Mammary epithelial cell (primary cell): ENCODE measurements at regions not wholly inside any gene's neighbourhood (a gene's known extent, or its start where the extent isn't known, plus 50 kb on each side); places are given as distances from the start of the nearest gene placed in this dataset.

Experiments used
- CTCF ChIP-seq, 2 donors: IDR thresholded peaks in 1 of 2; conservative IDR thresholded peaks in 1 of 2; 2 replicates each; pipeline ENCODE4 v1.5.1; 2011 to 2012; ENCODE audit warnings: inconsistent platforms in 2 of 2, low read length in 2 of 2, mild to moderate bottlenecking in 2 of 2, control low read depth in 1 of 2, low read depth in 1 of 2; ENCODE audit not compliant: insufficient read depth in 1 of 2; ENCODE audit errors: extremely low read depth in 1 of 2
- EZH2 ChIP-seq: IDR thresholded peaks from 2 replicates; pipeline ENCODE4 v1.6.1; 2012; ENCODE audit warnings: low read length, inconsistent platforms, borderline replicate concordance

GRCh38 chr1:39090757-39091380, 64.7 kb downstream of the NDUFS5 start:
- TF ChIP-seq EZH2 (no peak), CTCF (conservative IDR thresholded peaks at IDR 0.05 in 1 of 2, IDR thresholded peaks at IDR 0.05 in 1 of 2; ENCODE audit: extremely low read depth in 1 of 2, insufficient read depth in 1 of 2, low read depth in 1 of 2, low read length in 2 of 2) (no peak)
